ENCODE measurements at regions not wholly inside any gene's neighbourhood (a gene's known extent, or its start where the extent isn't known, plus 50 kb on each side); places are given as distances from the start of the nearest gene placed in this dataset.

DNA sequence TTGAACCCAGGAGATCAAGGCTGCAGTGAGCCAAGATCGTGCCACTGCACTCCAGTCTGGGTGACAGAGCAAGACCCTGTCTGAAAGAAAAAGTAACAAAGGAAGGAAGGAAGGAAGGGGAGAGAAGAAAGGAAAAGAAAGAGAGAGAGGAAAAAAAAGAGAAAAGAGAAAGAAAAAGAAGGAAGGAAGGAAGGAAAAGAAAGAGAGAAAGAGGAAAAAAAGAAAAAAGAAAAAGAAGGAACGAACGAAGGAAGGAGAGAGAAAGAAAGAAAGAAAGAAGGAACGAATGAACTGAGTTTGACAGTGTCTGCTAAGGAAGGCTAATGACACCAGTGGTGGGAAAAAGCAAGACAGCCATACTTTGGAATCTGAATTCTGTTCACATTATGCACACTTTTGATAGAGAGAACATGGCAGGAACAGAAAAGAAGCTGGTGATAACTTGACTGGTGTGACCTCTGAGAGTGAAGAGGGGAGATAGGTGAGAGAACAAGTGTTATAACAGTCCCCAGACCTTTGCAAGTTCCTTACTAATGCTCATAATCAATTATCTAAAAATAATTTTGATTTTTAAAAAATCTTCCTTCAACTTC, 93.3 kb upstream of the MYLIP start:
- no peaks in the 10 kb centered on the region for H3K27me3 ChIP-seq
- 82 to 95% (median 85%) methylated on average over 4 of the region's 4 CpGs for WGBS, 5 donors
- no peaks in the 10 kb centered on the region for H3K4me1 ChIP-seq
- H3K4me3 ChIP-seq, result no peak overlapping the region
- H3K27ac ChIP-seq, result no peak overlapping the region
- TF ChIP-seq EP300 (IDR thresholded peaks at IDR 0.05) (no peak), POLR2A (IDR thresholded peaks at IDR 0.05) (no peak), POLR2AphosphoS5 (IDR thresholded peaks at IDR 0.05) (no peak)
- TF ChIP-seq, protein P1, sequence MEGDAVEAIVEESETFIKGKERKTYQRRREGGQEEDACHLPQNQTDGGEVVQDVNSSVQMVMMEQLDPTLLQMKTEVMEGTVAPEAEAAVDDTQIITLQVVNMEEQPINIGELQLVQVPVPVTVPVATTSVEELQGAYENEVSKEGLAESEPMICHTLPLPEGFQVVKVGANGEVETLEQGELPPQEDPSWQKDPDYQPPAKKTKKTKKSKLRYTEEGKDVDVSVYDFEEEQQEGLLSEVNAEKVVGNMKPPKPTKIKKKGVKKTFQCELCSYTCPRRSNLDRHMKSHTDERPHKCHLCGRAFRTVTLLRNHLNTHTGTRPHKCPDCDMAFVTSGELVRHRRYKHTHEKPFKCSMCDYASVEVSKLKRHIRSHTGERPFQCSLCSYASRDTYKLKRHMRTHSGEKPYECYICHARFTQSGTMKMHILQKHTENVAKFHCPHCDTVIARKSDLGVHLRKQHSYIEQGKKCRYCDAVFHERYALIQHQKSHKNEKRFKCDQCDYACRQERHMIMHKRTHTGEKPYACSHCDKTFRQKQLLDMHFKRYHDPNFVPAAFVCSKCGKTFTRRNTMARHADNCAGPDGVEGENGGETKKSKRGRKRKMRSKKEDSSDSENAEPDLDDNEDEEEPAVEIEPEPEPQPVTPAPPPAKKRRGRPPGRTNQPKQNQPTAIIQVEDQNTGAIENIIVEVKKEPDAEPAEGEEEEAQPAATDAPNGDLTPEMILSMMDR (IDR thresholded peaks at IDR 0.05), result no peak
- H3K9me3 ChIP-seq, result peaks cover 0 to 10% (median 5%) of the 10 kb centered on the region in 4 donors
- intact Hi-C loops (cut with DNase I; ENCODE audit: low total_unique reads), result no loop called here
- no peak for DNase-seq
- H3K36me3 ChIP-seq, result no peaks in the 10 kb centered on the region

DNA sequence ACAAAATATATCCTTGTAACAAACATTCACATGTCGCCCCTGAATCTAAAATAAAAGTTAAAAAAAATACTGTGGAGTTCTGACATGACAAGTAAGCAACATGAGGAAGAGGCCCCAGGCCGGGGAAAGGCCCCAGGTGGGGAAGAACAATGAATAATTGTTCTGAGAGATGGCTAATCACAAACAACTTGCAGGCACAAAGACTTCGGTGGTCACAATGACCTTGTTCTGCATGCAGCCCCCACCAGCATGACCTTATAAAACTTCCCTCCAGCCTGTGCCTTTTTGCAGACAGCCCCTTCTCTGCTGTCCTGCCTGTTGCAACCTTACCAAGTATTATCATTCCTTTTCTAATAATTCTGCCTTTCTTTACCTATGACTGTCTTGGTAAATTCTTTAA, 95.7 kb upstream of the MYLIP start:
- DNase-seq, result no peak
- WGBS, 5 donors, result 41 to 62% (median 53%) methylated on average over 3 of the region's 3 CpGs
- intact Hi-C loops (cut with DNase I; ENCODE audit: low total_unique reads), result no loop called here
- Histone ChIP-seq H3K9me3 (peaks cover 0 to 10% (median 0%) of the 10 kb centered on the region in 4 donors), H3K27me3 (no peaks in the 10 kb centered on the region), H3K4me1 (no peaks in the 10 kb centered on the region), H3K36me3 (no peaks in the 10 kb centered on the region), H3K4me3 (no peak overlapping the region), H3K27ac (no peak overlapping the region)
- TF ChIP-seq POLR2A (IDR thresholded peaks at IDR 0.05) (no peak), EP300 (IDR thresholded peaks at IDR 0.05) (no peak), POLR2AphosphoS5 (IDR thresholded peaks at IDR 0.05) (no peak)
- TF ChIP-seq, protein P1 (IDR thresholded peaks at IDR 0.05), result no peak

DNA sequence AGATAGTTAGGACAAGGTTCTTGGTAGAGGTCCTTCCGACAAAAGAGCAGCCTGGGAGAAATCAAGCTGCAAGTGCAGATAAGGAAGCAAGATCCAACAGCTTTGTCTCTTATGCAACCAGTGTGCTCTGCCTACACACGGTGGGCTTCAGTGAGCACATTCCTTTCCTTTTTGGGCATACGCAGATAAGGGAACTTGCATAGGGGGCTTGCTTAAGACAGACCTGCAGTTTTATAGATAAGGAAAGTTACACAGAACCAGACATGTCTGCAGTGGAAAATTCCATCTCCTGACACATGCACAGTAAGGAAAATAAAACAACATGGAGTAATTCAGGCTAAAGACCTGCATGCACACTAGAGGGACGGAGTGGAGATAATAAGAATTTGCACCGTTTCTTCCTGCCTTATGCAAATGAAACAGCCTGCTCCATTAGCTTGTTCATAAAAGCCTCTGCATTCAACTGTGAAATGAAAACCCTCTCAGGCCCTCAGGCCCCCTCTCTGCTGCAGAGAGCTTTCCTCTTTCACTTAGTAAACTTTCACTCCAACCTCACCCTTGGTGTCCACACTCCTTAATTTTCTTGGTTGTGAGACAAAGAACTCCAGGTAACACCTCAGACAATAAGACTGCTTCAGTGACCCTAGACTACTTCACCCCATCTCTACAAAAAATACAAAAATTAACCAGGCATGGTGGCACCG, 97.5 kb upstream of the MYLIP start:
- Histone ChIP-seq H3K4me1 (no peaks in the 10 kb centered on the region), H3K4me3 (no peak overlapping the region), H3K27ac (no peak overlapping the region), H3K36me3 (no peaks in the 10 kb centered on the region), H3K27me3 (no peaks in the 10 kb centered on the region), H3K9me3 (peaks cover 0 to 10% (median 0%) of the 10 kb centered on the region in 4 donors)
- 76 to 82% (median 82%) methylated on average over 6 of the region's 6 CpGs for WGBS, 5 donors
- no peak for TF ChIP-seq EP300 (IDR thresholded peaks at IDR 0.05)
- TF ChIP-seq, protein P1 (IDR thresholded peaks at IDR 0.05), result no peak
- TF ChIP-seq POLR2AphosphoS5 (IDR thresholded peaks at IDR 0.05), result no peak
- no peak for TF ChIP-seq POLR2A (IDR thresholded peaks at IDR 0.05)
- no peak for DNase-seq
- intact Hi-C loops (cut with DNase I; ENCODE audit: low total_unique reads), result no loop called here

DNA sequence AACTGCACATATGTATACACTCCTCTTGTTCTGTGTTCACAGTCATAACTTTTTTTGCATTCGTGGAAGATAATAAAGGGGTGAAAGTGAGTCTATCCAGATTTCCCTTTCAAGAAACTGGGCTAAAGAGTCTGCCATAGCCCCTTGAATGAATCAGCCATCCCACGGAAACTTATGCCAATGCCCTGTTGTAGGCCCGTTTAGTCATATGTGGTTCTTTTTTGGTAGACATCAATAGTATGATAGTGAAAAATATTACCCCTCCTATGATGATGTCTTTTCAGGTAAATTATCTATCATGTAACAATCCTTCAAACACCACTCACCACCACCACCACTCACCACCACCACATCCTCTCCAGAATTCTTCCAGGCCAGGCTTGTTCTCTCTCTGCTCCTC, 99.9 kb upstream of the MYLIP start:
- H3K4me1 ChIP-seq, result no peaks in the 10 kb centered on the region
- H3K9me3 ChIP-seq, result peaks cover 0 to 10% (median 0%) of the 10 kb centered on the region in 4 donors
- intact Hi-C loops (cut with DNase I; ENCODE audit: low total_unique reads), result no loop called here
- H3K4me3 ChIP-seq, result no peak overlapping the region
- WGBS, 5 donors, result 73 to 91% (median 81%) methylated on average over 3 of the region's 3 CpGs
- no peak for TF ChIP-seq EP300 (IDR thresholded peaks at IDR 0.05)
- no peak for TF ChIP-seq POLR2A (IDR thresholded peaks at IDR 0.05)
- TF ChIP-seq POLR2AphosphoS5 (IDR thresholded peaks at IDR 0.05), result no peak
- TF ChIP-seq, protein P1 (IDR thresholded peaks at IDR 0.05), result no peak
- no peaks in the 10 kb centered on the region for H3K27me3 ChIP-seq
- no peak overlapping the region for H3K27ac ChIP-seq
- no peaks in the 10 kb centered on the region for H3K36me3 ChIP-seq
- DNase-seq, result no peak

Measured in stomach (tissue), 8 donors.